Posterior vena cava (tissue), 2 donors: ENCODE measurements at regions not wholly inside any gene's neighbourhood (a gene's known extent, or its start where the extent isn't known, plus 50 kb on each side); places are given as distances from the start of the nearest gene placed in this dataset.

ENCODE experiments used
- DNase-seq: peaks from one replicate; pipeline ENCODE4 v3.0.0-alpha.2; 2020; ENCODE audit warnings: low spot score
- intact Hi-C, 2 donors: fragments of 100-400 bp; cut with DNase I; formaldehyde crosslinking; loops; one replicate each; pipeline versions ENCODE4 v1.14.1 to v1.14.2; 2022 to 2023
- donor health status: DM: yes; HTN: yes; CAD: no.
- donor health status: DM: yes; HTN: yes; CAD: no.

- DNase-seq, result peak; percentile 74
- intact Hi-C loops, result no loop called here
Observed at GRCh38 chr10:130757821-130758489, 553.6 kb downstream of the TCERG1L start.

- peak; percentile 23 for DNase-seq
- intact Hi-C loops, result no loop called here
Observed at GRCh38 chr10:130758529-130758928, 553.0 kb downstream of the TCERG1L start.

GRCh38 chr10:130761032-130761575 lies 550.4 kb downstream of the TCERG1L start:
- DNase-seq, result peak; percentile 55
- intact Hi-C loops, result no loop called here

GRCh38 chr10:130761788-130762301 lies 549.7 kb downstream of the TCERG1L start:
- peak; percentile 47 for DNase-seq
- intact Hi-C loops, result no loop called here

- peak; percentile 34 for DNase-seq
- intact Hi-C loops, result no loop called here
Observed at GRCh38 chr10:130762491-130762890, 549.0 kb downstream of the TCERG1L start.

- intact Hi-C loops, result no loop called here
- DNase-seq, result no peak
Observed at GRCh38 chr10:130763071-130763470, 548.5 kb downstream of the TCERG1L start.

DNA sequence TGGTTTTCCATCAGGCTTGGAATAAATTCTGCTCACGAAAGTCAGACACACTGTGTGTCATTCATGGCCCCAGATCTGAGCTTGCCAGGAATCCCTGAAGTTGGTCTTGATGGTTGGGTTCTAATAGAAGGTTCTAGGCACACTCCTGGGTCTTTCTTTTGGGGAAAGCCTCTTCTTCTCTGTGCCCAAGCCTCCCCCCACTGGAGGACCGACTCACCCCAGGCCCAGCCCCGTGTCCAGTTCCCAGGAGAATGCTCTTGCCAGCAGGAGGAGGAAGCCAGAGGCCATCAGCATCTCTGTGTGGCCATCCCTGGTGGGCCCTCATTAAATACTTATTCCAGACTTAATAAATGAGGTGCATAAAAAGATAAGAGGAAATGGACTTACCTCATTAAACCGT lies 548.0 kb downstream of the TCERG1L start:
- intact Hi-C loops, result no loop called here
- DNase-seq, result peak; percentile 12

DNA sequence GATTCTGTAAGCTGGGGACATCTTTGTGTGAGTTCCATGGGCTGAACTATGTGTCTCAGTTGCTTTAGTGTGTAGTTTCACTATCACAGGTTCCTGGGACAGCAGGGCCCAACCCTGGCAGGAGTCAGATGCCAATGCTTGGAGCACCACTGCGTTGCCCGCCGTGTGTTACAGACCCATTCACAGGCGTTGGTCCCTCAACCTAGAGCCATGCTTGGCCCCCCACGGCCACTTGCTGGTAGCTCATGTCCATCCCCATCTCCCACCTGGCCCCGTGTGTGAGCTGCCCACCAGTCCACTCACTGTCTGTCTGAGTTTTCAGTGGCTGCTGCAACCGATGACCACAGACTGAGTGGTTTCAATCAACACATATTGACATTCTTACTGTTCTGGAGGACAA lies 546.9 kb downstream of the TCERG1L start:
- peak; percentile 63 for DNase-seq
- intact Hi-C loops, result no loop called here

GRCh38 chr10:130766071-130766470 lies 545.5 kb downstream of the TCERG1L start:
- DNase-seq, result peak; percentile 34
- intact Hi-C loops, result no loop called here

GRCh38 chr10:130767116-130767730 lies 544.3 kb downstream of the TCERG1L start:
- intact Hi-C loops, result no loop called here
- DNase-seq, result peak; percentile 71

GRCh38 chr10:130769146-130770017 lies 542.1 kb downstream of the TCERG1L start:
- intact Hi-C loops, result no loop called here
- peak; percentile 62 for DNase-seq

GRCh38 chr10:130770018-130770630 lies 541.4 kb downstream of the TCERG1L start:
- intact Hi-C loops, result no loop called here
- peak; percentile 62 for DNase-seq

GRCh38 chr10:130771491-130771946 lies 540.0 kb downstream of the TCERG1L start:
- intact Hi-C loops, result no loop called here
- peak; percentile 26 for DNase-seq

DNA sequence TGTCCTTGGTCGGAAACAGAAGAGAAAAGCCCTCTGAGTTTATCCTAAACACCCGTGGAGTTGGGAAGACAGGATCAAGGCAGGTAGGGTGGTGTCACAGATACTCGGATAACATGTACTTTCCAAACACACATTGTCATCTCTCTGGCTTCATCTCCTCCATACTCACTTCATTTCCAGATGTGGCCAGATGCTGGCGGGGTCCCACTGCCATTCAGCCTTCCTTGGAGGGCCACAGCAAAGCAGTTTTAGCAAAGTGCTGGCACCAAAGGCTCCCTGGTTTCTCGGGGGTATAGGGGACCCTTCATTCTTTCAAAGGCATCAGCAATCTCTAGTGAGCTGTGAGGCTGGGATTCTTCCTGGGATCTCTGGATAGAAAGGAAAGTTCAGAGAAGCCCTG lies 539.5 kb downstream of the TCERG1L start:
- intact Hi-C loops, result no loop called here
- no peak for DNase-seq

GRCh38 chr10:130772676-130773075 lies 538.8 kb downstream of the TCERG1L start:
- intact Hi-C loops, result no loop called here
- peak; percentile 68 for DNase-seq

DNA sequence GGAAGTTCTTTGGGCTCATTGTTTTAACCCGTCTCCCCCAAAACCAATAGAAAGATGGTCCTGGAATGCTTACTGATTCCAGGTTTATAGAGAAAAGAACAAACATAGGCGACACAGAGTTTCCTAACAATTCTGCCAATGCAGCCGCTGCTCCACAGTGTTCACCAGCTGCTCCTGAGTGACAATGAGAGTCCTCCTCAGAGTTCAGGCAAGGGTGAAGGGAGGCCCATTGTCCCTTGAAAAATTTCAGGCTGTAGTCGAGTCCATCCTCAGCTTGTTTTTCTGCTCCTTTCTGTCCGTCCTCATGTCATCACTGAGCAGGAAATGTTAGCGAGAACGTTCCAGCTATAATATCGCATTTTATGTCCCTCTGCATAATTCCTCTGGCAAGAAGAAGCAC lies 537.6 kb downstream of the TCERG1L start:
- DNase-seq, result peak; percentile 14
- intact Hi-C loops, result no loop called here

- intact Hi-C loops, result no loop called here
- peak; percentile 67 for DNase-seq
Observed at GRCh38 chr10:130774871-130775270, 536.6 kb downstream of the TCERG1L start.

DNA sequence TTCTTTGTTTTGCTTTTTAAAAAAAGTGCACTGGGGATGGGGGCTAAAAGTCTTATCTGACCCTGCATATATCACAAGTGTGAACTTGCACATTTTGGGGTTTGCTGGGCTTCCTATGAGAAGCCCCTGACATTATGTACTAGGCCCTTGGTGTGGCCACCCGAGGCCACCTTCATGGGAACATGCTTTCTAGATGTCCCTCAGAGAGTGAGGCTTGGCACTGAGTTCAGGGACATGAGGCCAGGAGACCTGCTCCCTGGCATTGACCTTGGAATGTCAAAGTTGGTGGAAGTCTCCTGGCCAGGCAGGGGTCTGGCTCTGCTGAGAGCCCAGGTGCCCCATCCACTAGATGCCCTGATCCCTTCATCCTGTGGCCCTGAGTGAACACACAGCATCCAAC lies 536.2 kb downstream of the TCERG1L start:
- peak; percentile 41 for DNase-seq
- intact Hi-C loops, result no loop called here

DNA sequence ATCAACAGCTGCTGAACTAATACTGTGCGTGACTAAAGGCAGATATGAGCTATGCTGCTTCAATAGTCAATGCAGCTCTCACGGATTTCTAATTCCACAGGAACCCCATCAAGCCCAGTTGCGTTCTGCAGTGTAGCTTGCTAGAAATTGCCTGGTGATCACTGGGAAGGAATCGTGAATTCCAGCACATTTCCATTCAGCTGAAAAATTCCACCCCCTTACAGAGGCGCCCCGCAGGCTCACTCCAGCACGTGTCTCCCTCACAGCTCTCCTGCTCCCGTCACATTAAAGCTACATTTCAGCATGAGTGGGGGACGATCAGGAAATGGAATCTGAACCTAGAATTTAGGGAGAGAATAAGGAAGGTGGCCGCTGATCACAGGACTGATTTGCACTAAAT lies 534.8 kb downstream of the TCERG1L start:
- intact Hi-C loops, result no loop called here

More for the DNA sequence above, 534.8 kb downstream of the TCERG1L start:
- peak; percentile 22 for DNase-seq
